Ishikawa (cell line): ENCODE measurements at regions not wholly inside any gene's neighbourhood (a gene's known extent, or its start where the extent isn't known, plus 50 kb on each side); places are given as distances from the start of the nearest gene placed in this dataset.

Experiments
- CEBPB ChIP-seq: IDR thresholded peaks from 2 replicates; pipeline ENCODE4 v1.6.1; 2012
- CREB1 ChIP-seq: IDR thresholded peaks from 2 replicates; pipeline ENCODE4 v1.6.1; 2012; ENCODE audit warnings: low read depth
- EGR1 ChIP-seq: IDR thresholded peaks from 2 replicates; pipeline ENCODE4 v1.6.1; 2012
- EP300 ChIP-seq: IDR thresholded peaks from 2 replicates; pipeline ENCODE4 v1.6.1; 2012; ENCODE audit warnings: borderline replicate concordance
- FOXM1 ChIP-seq: IDR thresholded peaks from 2 replicates; pipeline ENCODE4 v1.6.1; 2012; ENCODE audit warnings: low read depth, borderline replicate concordance
- MAX ChIP-seq: IDR thresholded peaks from 2 replicates; pipeline ENCODE4 v1.6.1; 2012
- NFIC ChIP-seq: IDR thresholded peaks from 2 replicates; pipeline ENCODE4 v1.6.1; 2012
- RAD21 ChIP-seq: IDR thresholded peaks from 2 replicates; pipeline ENCODE4 v1.6.1; 2012; ENCODE audit warnings: low read depth
- TAF1 ChIP-seq: IDR thresholded peaks from 2 replicates; pipeline ENCODE4 v1.6.1; 2012; ENCODE audit warnings: low read depth, mild to moderate bottlenecking
- TCF12 ChIP-seq: IDR thresholded peaks from 2 replicates; pipeline ENCODE4 v1.6.1; 2012; ENCODE audit warnings: low read depth
- TEAD4 ChIP-seq: IDR thresholded peaks from 2 replicates; pipeline ENCODE4 v1.6.1; 2012
- USF1 ChIP-seq: IDR thresholded peaks from 2 replicates; pipeline ENCODE4 v1.6.1; 2012
- YY1 ChIP-seq: IDR thresholded peaks from 2 replicates; pipeline ENCODE4 v1.6.1; 2012; ENCODE audit warnings: low read depth
- ZBTB7A ChIP-seq: IDR thresholded peaks from 2 replicates; pipeline ENCODE4 v1.6.1; 2012; ENCODE audit warnings: low read depth
- TF ChIP-seq, protein P1 (sequence below): IDR thresholded peaks from 2 replicates; pipeline ENCODE4 v1.6.1; 2012; ENCODE audit warnings: low read depth, mild to moderate bottlenecking

GRCh38 chr7:113715981-113716856, 202.6 kb downstream of the PPP1R3A start:
- no peak for TF ChIP-seq CEBPB
- TF ChIP-seq NFIC: no peak
- no peak for TF ChIP-seq TEAD4
- no peak for TF ChIP-seq YY1
- no peak for TF ChIP-seq USF1
- TF ChIP-seq RAD21: no peak
- no peak for TF ChIP-seq TCF12
- no peak for TF ChIP-seq MAX
- TF ChIP-seq EP300: no peak
- TF ChIP-seq FOXM1: no peak
- TF ChIP-seq TAF1: no peak
- no peak for TF ChIP-seq CREB1
- TF ChIP-seq, protein P1, sequence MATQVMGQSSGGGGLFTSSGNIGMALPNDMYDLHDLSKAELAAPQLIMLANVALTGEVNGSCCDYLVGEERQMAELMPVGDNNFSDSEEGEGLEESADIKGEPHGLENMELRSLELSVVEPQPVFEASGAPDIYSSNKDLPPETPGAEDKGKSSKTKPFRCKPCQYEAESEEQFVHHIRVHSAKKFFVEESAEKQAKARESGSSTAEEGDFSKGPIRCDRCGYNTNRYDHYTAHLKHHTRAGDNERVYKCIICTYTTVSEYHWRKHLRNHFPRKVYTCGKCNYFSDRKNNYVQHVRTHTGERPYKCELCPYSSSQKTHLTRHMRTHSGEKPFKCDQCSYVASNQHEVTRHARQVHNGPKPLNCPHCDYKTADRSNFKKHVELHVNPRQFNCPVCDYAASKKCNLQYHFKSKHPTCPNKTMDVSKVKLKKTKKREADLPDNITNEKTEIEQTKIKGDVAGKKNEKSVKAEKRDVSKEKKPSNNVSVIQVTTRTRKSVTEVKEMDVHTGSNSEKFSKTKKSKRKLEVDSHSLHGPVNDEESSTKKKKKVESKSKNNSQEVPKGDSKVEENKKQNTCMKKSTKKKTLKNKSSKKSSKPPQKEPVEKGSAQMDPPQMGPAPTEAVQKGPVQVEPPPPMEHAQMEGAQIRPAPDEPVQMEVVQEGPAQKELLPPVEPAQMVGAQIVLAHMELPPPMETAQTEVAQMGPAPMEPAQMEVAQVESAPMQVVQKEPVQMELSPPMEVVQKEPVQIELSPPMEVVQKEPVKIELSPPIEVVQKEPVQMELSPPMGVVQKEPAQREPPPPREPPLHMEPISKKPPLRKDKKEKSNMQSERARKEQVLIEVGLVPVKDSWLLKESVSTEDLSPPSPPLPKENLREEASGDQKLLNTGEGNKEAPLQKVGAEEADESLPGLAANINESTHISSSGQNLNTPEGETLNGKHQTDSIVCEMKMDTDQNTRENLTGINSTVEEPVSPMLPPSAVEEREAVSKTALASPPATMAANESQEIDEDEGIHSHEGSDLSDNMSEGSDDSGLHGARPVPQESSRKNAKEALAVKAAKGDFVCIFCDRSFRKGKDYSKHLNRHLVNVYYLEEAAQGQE: no peak
- TF ChIP-seq EGR1: no peak

DNA sequence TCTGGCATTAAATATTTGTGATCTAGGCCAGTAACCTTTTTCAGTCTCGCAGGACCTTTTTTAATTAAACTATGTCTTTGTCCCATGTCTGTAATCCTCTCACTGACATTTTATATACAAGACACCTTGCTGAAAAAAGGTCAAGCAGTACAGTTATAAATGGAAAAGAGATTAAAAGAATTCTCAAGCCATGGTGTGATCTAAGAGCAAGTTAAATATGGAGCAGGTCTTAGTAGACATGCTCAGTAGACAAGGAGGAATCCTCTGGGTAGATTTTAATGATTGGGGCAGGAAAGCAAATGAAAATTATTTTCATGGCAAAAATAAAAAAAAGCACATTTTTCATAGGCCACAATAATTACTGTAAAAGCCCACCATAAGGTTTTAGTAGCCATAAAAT, 203.5 kb downstream of the PPP1R3A start:
- no peak for TF ChIP-seq FOXM1
- TF ChIP-seq USF1: no peak
- TF ChIP-seq, protein P1: no peak
- TF ChIP-seq EGR1: no peak

DNA sequence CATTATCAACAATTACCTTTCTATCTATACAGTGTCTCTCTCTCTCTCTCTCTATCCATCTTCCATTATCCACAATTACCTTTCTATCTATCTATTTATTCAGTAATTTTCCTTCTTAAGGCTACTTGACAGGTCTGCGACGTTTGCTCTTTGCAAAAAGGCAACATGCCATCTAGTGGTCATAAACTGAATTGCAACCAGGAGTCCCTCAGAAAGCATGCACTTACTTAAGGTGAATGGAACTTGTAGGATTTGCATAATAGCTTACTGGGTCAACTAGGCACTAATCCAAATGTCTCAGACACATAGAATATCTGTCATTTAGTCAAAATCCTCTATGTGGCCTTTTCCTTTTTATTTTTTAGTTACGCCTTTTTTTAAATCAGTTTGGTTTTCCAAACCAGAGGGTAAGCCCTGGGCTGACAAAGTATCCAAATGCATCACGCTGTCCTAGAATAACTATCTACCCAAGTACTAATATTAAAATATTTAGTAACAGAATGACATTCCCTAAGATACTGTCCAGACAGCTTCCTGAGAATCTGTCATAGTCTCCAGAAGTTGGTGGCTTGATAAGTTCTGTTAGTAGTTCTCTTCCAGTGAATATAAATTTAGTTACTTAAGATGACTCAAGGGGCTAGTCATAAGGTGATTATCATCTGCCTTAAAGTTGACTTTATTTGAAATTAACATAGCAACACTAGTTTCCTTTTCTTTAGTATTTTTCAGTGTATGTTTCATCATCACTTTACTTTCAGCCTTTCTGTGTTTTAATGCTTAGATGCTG, 208.3 kb downstream of the PPP1R3A start:
- TF ChIP-seq ZBTB7A: no peak
- TF ChIP-seq FOXM1: no peak
- TF ChIP-seq EGR1: no peak
- TF ChIP-seq RAD21: peak; percentile 65

DNA sequence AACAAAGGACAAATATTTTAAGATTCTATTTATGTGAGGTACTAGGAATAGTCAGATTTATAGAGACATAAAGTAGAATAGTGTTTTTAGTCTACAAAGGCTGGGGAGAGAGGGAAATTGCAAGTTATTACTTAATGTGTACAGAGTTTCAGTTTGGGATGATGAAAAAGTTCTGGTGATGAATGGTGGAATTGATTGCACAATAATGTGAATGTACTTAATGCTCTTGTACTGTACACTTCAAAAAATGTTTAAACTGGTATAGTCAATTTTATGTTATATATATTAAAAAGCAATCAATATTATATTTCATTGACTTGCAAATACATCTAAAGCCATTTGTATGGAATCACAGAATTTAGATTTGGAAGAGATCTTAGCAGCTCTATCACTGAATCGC, 213.4 kb downstream of the PPP1R3A start:
- TF ChIP-seq CREB1 (no peak), TEAD4 (no peak), TAF1 (no peak), FOXM1 (no peak), TCF12 (no peak), MAX (no peak), EP300 (no peak), ZBTB7A (no peak), YY1 (no peak), NFIC (no peak), EGR1 (no peak), CEBPB (no peak), USF1 (no peak), RAD21 (no peak)
- TF ChIP-seq, protein P1: no peak
